Parathyroid adenoma (tissue), 2 donors: ENCODE measurements at regions not wholly inside any gene's neighbourhood (a gene's known extent, or its start where the extent isn't known, plus 50 kb on each side); places are given as distances from the start of the nearest gene placed in this dataset.

Experiments used
- H2AFZ ChIP-seq: fragments of 300-600 bp; sonication (generic); one replicate; pipeline ENCODE4 v1.7.0; 2017; ENCODE audit warnings: antibody characterized with exemption, mild to moderate bottlenecking
- H3K27ac ChIP-seq: fragments of 300-600 bp; sonication (generic); one replicate; pipeline ENCODE4 v1.7.0; 2017
- H3K27me3 ChIP-seq: fragments of 300-600 bp; sonication (generic); one replicate; pipeline ENCODE4 v1.7.0; 2017; ENCODE audit warnings: low read length; ENCODE audit not compliant: control insufficient read depth, insufficient read depth
- H3K36me3 ChIP-seq: fragments of 300-600 bp; sonication (generic); one replicate; pipeline ENCODE4 v1.7.0; 2017; ENCODE audit warnings: low read length; ENCODE audit not compliant: control insufficient read depth, insufficient read depth
- H3K4me1 ChIP-seq: fragments of 300-600 bp; sonication (generic); one replicate; pipeline ENCODE4 v1.7.0; 2017; ENCODE audit warnings: control low read depth
- H3K4me2 ChIP-seq: fragments of 300-600 bp; sonication (generic); one replicate; pipeline ENCODE4 v1.7.0; 2017; ENCODE audit warnings: low read length
- H3K4me3 ChIP-seq: fragments of 300-600 bp; sonication (generic); one replicate; pipeline ENCODE4 v1.7.0; 2017; ENCODE audit warnings: low read depth, low read length
- H3K79me2 ChIP-seq: fragments of 300-600 bp; sonication (generic); one replicate; pipeline ENCODE4 v1.7.0; 2017; ENCODE audit warnings: control low read depth
- H3K9ac ChIP-seq: fragments of 300-600 bp; sonication (generic); one replicate; pipeline ENCODE4 v1.7.0; 2017; ENCODE audit warnings: mild to moderate bottlenecking
- H3K9me3 ChIP-seq: fragments of 300-600 bp; sonication (generic); one replicate; pipeline ENCODE4 v1.7.0; 2017; ENCODE audit warnings: low read length; ENCODE audit not compliant: control insufficient read depth
- TF ChIP-seq, protein P1 (sequence below): fragments of 300-600 bp; sonication (generic); IDR thresholded peaks from one replicate; pipeline ENCODE4 v1.7.0; 2017; ENCODE audit warnings: antibody characterized with exemption, mild to moderate bottlenecking
- donor health status: primary hyperparathyroidism.

GRCh38 chr5:98637557-98637956 is 135.9 kb upstream of the RGMB start:
- TF ChIP-seq, protein P1, sequence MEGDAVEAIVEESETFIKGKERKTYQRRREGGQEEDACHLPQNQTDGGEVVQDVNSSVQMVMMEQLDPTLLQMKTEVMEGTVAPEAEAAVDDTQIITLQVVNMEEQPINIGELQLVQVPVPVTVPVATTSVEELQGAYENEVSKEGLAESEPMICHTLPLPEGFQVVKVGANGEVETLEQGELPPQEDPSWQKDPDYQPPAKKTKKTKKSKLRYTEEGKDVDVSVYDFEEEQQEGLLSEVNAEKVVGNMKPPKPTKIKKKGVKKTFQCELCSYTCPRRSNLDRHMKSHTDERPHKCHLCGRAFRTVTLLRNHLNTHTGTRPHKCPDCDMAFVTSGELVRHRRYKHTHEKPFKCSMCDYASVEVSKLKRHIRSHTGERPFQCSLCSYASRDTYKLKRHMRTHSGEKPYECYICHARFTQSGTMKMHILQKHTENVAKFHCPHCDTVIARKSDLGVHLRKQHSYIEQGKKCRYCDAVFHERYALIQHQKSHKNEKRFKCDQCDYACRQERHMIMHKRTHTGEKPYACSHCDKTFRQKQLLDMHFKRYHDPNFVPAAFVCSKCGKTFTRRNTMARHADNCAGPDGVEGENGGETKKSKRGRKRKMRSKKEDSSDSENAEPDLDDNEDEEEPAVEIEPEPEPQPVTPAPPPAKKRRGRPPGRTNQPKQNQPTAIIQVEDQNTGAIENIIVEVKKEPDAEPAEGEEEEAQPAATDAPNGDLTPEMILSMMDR = no peak
- no peak overlapping the region for H2AFZ ChIP-seq
- H3K27me3 ChIP-seq = no peaks in the 10 kb centered on the region
- no peaks in the 10 kb centered on the region for H3K79me2 ChIP-seq
- no peaks in the 10 kb centered on the region for H3K9me3 ChIP-seq
- no peak overlapping the region for H3K27ac ChIP-seq
- no peaks in the 10 kb centered on the region for H3K36me3 ChIP-seq
- no peak overlapping the region for H3K9ac ChIP-seq
- H3K4me1 ChIP-seq = no peaks in the 10 kb centered on the region
- H3K4me3 ChIP-seq = no peak overlapping the region
- H3K4me2 ChIP-seq = no peak overlapping the region

DNA sequence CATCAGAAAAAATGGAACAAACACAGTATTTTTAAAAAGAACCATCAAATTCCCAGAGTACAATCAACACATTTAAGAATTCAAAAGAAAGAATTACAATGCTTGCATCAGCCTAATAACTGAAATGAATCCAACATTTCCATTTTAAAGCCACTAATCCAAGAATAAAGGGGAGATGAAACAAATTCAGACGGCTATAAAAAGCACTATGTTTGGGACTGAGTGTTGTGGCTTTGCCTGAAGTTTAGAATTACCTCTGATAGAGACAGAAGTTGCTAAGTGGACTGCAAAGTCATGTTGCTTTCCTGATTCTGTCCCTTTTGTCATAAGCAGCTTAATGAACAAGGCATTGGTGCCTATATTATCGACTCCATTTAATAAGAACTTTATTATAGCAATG is 135.4 kb upstream of the RGMB start:
- Histone ChIP-seq H3K9me3 (no peaks in the 10 kb centered on the region), H3K4me2 (no peak overlapping the region), H3K4me1 (no peaks in the 10 kb centered on the region), H3K36me3 (no peaks in the 10 kb centered on the region), H2AFZ (no peak overlapping the region), H3K79me2 (no peaks in the 10 kb centered on the region), H3K27me3 (no peaks in the 10 kb centered on the region), H3K9ac (no peak overlapping the region), H3K27ac (no peak overlapping the region), H3K4me3 (no peak overlapping the region)
- TF ChIP-seq, protein P1 = no peak

DNA sequence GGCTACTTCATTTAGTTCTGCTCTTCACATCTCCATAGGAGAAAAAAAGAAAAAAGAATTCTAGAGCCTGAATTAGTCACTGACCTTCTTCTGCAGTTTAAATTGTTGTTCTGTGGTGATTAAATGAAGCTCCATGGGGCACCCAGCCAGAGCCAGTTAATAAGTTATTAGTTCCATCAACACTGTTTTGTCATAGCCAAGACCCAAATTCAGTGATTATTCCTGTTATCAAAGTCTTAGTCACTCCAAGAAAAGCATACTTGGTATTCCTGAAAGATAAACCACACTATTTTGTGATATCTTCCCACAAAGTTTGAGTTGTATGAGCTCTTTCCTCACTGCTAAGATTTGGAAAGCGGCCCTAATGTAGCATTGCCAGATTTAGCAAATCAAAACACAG is 134.8 kb upstream of the RGMB start:
- no peaks in the 10 kb centered on the region for H3K79me2 ChIP-seq
- H3K4me2 ChIP-seq = no peak overlapping the region
- no peaks in the 10 kb centered on the region for H3K9me3 ChIP-seq
- no peak overlapping the region for H2AFZ ChIP-seq
- H3K27ac ChIP-seq = no peak overlapping the region
- H3K4me3 ChIP-seq = no peak overlapping the region
- H3K36me3 ChIP-seq = no peaks in the 10 kb centered on the region
- H3K9ac ChIP-seq = no peak overlapping the region
- H3K4me1 ChIP-seq = no peaks in the 10 kb centered on the region
- TF ChIP-seq, protein P1 = no peak
- H3K27me3 ChIP-seq = no peaks in the 10 kb centered on the region

GRCh38 chr5:98639274-98639673 is 134.2 kb upstream of the RGMB start:
- TF ChIP-seq, protein P1 = no peak
- no peak overlapping the region for H3K9ac ChIP-seq
- H3K36me3 ChIP-seq = no peaks in the 10 kb centered on the region
- H3K4me3 ChIP-seq = no peak overlapping the region
- H2AFZ ChIP-seq = no peak overlapping the region
- H3K4me1 ChIP-seq = no peaks in the 10 kb centered on the region
- H3K4me2 ChIP-seq = no peak overlapping the region
- H3K27me3 ChIP-seq = no peaks in the 10 kb centered on the region
- no peak overlapping the region for H3K27ac ChIP-seq
- no peaks in the 10 kb centered on the region for H3K9me3 ChIP-seq
- H3K79me2 ChIP-seq = no peaks in the 10 kb centered on the region

- TF ChIP-seq, protein P1 = no peak
- no peak overlapping the region for H2AFZ ChIP-seq
- no peaks in the 10 kb centered on the region for H3K27me3 ChIP-seq
- no peaks in the 10 kb centered on the region for H3K4me1 ChIP-seq
- H3K9ac ChIP-seq = no peak overlapping the region
- H3K79me2 ChIP-seq = no peaks in the 10 kb centered on the region
- no peak overlapping the region for H3K4me3 ChIP-seq
- H3K27ac ChIP-seq = no peak overlapping the region
- H3K4me2 ChIP-seq = no peak overlapping the region
- no peaks in the 10 kb centered on the region for H3K9me3 ChIP-seq
- H3K36me3 ChIP-seq = no peaks in the 10 kb centered on the region
These were observed 131.8 kb upstream of the RGMB start for GRCh38 chr5:98641671-98642070.
